Hepatocyte (in vitro differentiated cells): ENCODE measurements at regions not wholly inside any gene's neighbourhood (a gene's known extent, or its start where the extent isn't known, plus 50 kb on each side); places are given as distances from the start of the nearest gene placed in this dataset.

Source experiments
- CTCF ChIP-seq: fragments of 200-600 bp; sonication (generic); IDR thresholded peaks from 2 replicates; pipeline ENCODE4 v1.5.1; 2016; ENCODE audit warnings: antibody characterized with exemption, mild to moderate bottlenecking; ENCODE audit not compliant: poor library complexity
- EZH2 ChIP-seq: fragments of 200-600 bp; sonication (generic); IDR thresholded peaks from 2 replicates; pipeline ENCODE4 v1.6.1; 2016; ENCODE audit warnings: antibody characterized with exemption, mild to moderate bottlenecking, borderline replicate concordance

DNA sequence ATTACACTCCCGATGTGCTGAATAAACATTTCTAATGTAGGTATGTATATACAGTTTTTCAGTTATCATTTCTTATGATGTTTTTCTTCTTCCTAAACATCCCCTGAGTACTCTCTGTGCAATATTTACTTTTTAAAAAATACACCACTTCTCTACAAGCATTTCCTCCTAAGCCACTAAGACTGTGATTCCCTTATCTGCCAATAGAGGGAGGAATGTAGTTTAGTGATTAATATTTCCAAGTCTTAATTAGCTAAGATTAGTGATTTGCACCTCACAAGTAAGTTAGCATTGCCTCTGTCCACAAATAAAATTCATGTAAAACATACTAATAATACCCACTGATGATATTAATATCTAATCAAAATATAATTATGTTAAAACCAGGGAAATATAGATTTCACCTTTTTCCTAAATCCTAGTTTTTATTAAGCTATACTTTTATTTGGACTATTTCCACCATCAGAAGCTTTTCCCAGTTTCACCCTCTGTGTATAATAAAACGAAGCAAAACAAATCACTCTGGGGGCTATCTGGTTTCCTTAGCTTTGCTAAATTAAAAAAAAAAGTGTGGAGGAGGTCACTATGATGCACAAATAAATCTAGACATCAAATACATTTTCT is 909.1 kb downstream of the FAT4 start:
- TF ChIP-seq CTCF (peak; percentile 49), EZH2 (no peak)
